K562 (cell line): ENCODE measurements at regions not wholly inside any gene's neighbourhood (a gene's known extent, or its start where the extent isn't known, plus 50 kb on each side); places are given as distances from the start of the nearest gene placed in this dataset.

ENCODE experiments used
- ATAC-seq: fragments of 200-7000 bp; cut with Tn5 transposase; 3 replicates; pipeline ENCODE4 v1.9.1; 2020; ENCODE audit warnings: moderate library complexity
- BruUV-seq: library from RNA; stranded (reverse); fragments of 400-500 nt; replicated peaks from 2 replicates; lab custom pipeline; 2021; lab: Mats Ljungman, UMichigan
- CTCF ChIA-PET: fragments of 300-600 bp; formaldehyde crosslinking; extraction: SDS; loops from one replicate; lab custom pipeline; 2021; ENCODE audit warnings: low intra/inter-chr PET ratio; lab: Yijun Ruan, JAX
- POLR2A ChIA-PET: fragments of 300-600, 350-650 bp; sonication (Branson Sonifier 250); formaldehyde crosslinking; extraction: SDS; loops from one replicate; lab custom pipeline; 2021; ENCODE audit warnings: antibody characterized with exemption, inconsistent platforms; lab: Yijun Ruan, JAX
- DNase-seq, 4 experiments: peaks; one replicate each; pipeline versions ENCODE4 v3.0.0 to v3.0.0-alpha.2; 2011 to 2018; ENCODE audit warnings: low spot score in 3 of 4, mixed read lengths in 3 of 4; ENCODE audit errors: extremely low read depth in 1 of 4
- FAIRE-seq: peaks from 2 replicates; lab custom pipeline; 2011; peaks lifted over from hg19 to GRCh38; lab: Jason Lieb, UNC
- H2AFZ ChIP-seq: 2 replicates; pipeline ENCODE4 v1.6.0; 2011; ENCODE audit warnings: low read depth, low read length, control low read depth, inconsistent platforms
- H3K27ac ChIP-seq: fragments of 200-600 bp; 3 replicates; pipeline ENCODE4 v1.8.0; 2011; ENCODE audit warnings: low read depth, mild to moderate bottlenecking, control low read depth, inconsistent platforms, low read length, moderate library complexity, mixed read lengths; ENCODE audit errors: extremely low read depth
- H3K27me3 ChIP-seq, 2 experiments: fragments of 300-600 bp in 1 of 2; 2 replicates in 1 of 2; 3 replicates in 1 of 2; pipeline versions ENCODE4 v1.6.0 to v1.8.0; 2011; ENCODE audit warnings: inconsistent platforms in 2 of 2, low read length in 2 of 2, mild to moderate bottlenecking in 1 of 2, mixed read lengths in 1 of 2, moderate library complexity in 1 of 2; ENCODE audit not compliant: control insufficient read depth in 2 of 2, insufficient read depth in 2 of 2
- H3K36me3 ChIP-seq: fragments of 300-600 bp; 3 replicates; pipeline ENCODE4 v1.8.0; 2011; ENCODE audit warnings: mild to moderate bottlenecking, low read length, inconsistent platforms; ENCODE audit not compliant: control insufficient read depth, insufficient read depth
- H3K4me1 ChIP-seq, 2 experiments: fragments of 200-600 bp in 1 of 2; replicated peaks in 1 of 2; 2 replicates in 1 of 2; 3 replicates in 1 of 2; pipeline versions ENCODE4 v1.5.1 to v1.8.0; 2011; ENCODE audit warnings: inconsistent platforms in 2 of 2, low read length in 2 of 2, mild to moderate bottlenecking in 1 of 2, mixed read lengths in 1 of 2, moderate library complexity in 1 of 2; ENCODE audit not compliant: control insufficient read depth in 2 of 2, insufficient read depth in 2 of 2
- H3K4me2 ChIP-seq: 2 replicates; pipeline ENCODE4 v1.6.1; 2011; ENCODE audit warnings: low read length, control low read depth, inconsistent platforms, mixed read lengths; ENCODE audit not compliant: insufficient read depth
- H3K4me3 ChIP-seq: fragments of 200-600 bp; sonication (generic), shearing (Covaris generic); 2 replicates; pipeline ENCODE4 v1.5.1; 2016; ENCODE audit warnings: control low read depth, inconsistent platforms
- H3K79me2 ChIP-seq: fragments of 200-600 bp; 3 replicates; pipeline ENCODE4 v1.8.0; 2011; ENCODE audit warnings: low read length, inconsistent platforms; ENCODE audit not compliant: control insufficient read depth, insufficient read depth
- H3K9ac ChIP-seq, 2 experiments: 2 replicates each; pipeline versions ENCODE4 v1.6.0 to v1.6.1; 2011; ENCODE audit warnings: low read depth in 2 of 2, low read length in 2 of 2, control low read depth in 1 of 2, inconsistent platforms in 1 of 2, mild to moderate bottlenecking in 1 of 2, mixed read lengths in 1 of 2; ENCODE audit not compliant: insufficient read depth in 1 of 2
- H3K9me1 ChIP-seq: one replicate; pipeline ENCODE4 v1.6.0; 2011; ENCODE audit warnings: inconsistent platforms, mild to moderate bottlenecking, low read length, moderate library complexity; ENCODE audit not compliant: control insufficient read depth, insufficient read depth
- H3K9me3 ChIP-seq: replicated peaks from 2 replicates; pipeline ENCODE4 v1.5.1; 2011; ENCODE audit warnings: low read depth, low read length, inconsistent platforms; ENCODE audit not compliant: control insufficient read depth, insufficient read depth
- H4K20me1 ChIP-seq: replicated peaks from 2 replicates; pipeline ENCODE4 v1.6.1; 2011; ENCODE audit warnings: low read length, inconsistent platforms, mixed read lengths; ENCODE audit not compliant: control insufficient read depth, insufficient read depth
- MEIS2 ChIP-seq: fragments of 450-650 bp; IDR thresholded peaks from 2 replicates; pipeline ENCODE4 v1.6.1; 2014; ENCODE audit warnings: mild to moderate bottlenecking; ENCODE audit not compliant: partially characterized antibody
- RBFOX2 ChIP-seq: fragments of 200-400 bp; formaldehyde crosslinking; IDR thresholded peaks from 2 replicates; pipeline ENCODE4 v1.6.1; 2017; ENCODE audit warnings: low read depth, mild to moderate bottlenecking, low read length, moderate library complexity
- WGBS: fragments of 100-300 bp; shearing (Covaris generic); methylation state at CpG from one replicate; pipeline ENCODE4 v1.1.6; 2016; ENCODE audit warnings: low coverage, mixed read lengths; ENCODE audit not compliant: insufficient coverage; ENCODE audit errors: missing lambda C conversion rate; 5-methylcytosine and 5-hydroxymethylcytosine counted together
- in situ Hi-C: fragments of 300-500 bp; cut with MboI; formaldehyde crosslinking; loops from 4 replicates; pipeline ENCODE4 v1.15.0; 2018; ENCODE audit warnings: inconsistent platforms, mixed read lengths
- intact Hi-C: fragments of 100-400 bp; cut with micrococcal nuclease; formaldehyde crosslinking; loops from 2 replicates; pipeline ENCODE4 v1.14.2; 2022
- TF ChIP-seq, protein P1 (sequence below): fragments of 450-650 bp; formaldehyde crosslinking; IDR thresholded peaks from 2 replicates; pipeline ENCODE4 v1.4.0; 2020; ENCODE audit warnings: mild to moderate bottlenecking, mixed read lengths
- TF ChIP-seq, protein P2 (sequence below): fragments of 200-800 bp; sonication (Bioruptor generic); IDR thresholded peaks from 2 replicates; pipeline ENCODE4 v1.6.1; 2017; ENCODE audit warnings: missing genetic modification characterization, missing compliant biosample characterization
- TF ChIP-seq, protein P3 (sequence below): fragments of 250-450 bp; sonication (Bioruptor Pico); IDR thresholded peaks from 2 replicates; pipeline ENCODE4 v1.5.0; 2021

DNA sequence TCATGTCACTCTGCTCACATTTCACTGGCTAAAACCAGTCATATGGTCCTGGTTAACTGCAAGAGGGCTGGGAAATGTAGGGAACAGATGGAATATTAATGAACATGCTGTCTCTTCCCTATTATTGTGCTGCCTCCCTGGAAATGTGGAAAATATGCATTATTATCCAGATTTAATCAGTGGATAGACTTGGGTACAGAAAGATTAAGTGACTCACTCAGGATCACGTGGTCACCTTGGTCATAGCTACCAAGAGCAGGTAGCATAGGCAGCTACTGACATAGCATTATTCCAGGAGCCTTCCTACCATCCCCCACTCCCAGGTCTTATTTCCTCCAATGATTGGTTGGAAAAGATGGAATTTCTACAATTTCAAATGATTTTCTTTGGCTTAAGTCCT is 141.1 kb downstream of the HRH4 start:
- FAIRE-seq = no peak
- intact Hi-C loops (loop anchor here (5.0 to 10.0 kb wide), 3 partner anchors 57 to 1231 kb away; no protein-coding TSS in a partner anchor), in situ Hi-C loops (no loop called here)
- no peak overlapping the region for H2AFZ ChIP-seq
- no peak overlapping the region for H3K4me2 ChIP-seq
- no peak overlapping the region for H3K27ac ChIP-seq
- WGBS = 3% methylated on average over 1 of the region's 1 CpG
- no peaks in the 10 kb centered on the region for H3K27me3 ChIP-seq
- BruUV-seq = no TSS peak
- H3K9ac ChIP-seq = no peak overlapping the region
- H3K4me1 ChIP-seq = no peaks in the 10 kb centered on the region
- no peak for TF ChIP-seq RBFOX2
- TF ChIP-seq, protein P1, sequence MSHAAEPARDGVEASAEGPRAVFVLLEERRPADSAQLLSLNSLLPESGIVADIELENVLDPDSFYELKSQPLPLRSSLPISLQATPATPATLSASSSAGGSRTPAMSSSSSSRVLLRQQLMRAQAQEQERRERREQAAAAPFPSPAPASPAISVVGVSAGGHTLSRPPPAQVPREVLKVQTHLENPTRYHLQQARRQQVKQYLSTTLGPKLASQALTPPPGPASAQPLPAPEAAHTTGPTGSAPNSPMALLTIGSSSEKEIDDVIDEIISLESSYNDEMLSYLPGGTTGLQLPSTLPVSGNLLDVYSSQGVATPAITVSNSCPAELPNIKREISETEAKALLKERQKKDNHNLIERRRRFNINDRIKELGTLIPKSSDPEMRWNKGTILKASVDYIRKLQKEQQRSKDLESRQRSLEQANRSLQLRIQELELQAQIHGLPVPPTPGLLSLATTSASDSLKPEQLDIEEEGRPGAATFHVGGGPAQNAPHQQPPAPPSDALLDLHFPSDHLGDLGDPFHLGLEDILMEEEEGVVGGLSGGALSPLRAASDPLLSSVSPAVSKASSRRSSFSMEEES (CRISPR knock-in tag) = peak; percentile 23; the same call in 1 of the 2 replicates
- TF ChIP-seq, protein P2, sequence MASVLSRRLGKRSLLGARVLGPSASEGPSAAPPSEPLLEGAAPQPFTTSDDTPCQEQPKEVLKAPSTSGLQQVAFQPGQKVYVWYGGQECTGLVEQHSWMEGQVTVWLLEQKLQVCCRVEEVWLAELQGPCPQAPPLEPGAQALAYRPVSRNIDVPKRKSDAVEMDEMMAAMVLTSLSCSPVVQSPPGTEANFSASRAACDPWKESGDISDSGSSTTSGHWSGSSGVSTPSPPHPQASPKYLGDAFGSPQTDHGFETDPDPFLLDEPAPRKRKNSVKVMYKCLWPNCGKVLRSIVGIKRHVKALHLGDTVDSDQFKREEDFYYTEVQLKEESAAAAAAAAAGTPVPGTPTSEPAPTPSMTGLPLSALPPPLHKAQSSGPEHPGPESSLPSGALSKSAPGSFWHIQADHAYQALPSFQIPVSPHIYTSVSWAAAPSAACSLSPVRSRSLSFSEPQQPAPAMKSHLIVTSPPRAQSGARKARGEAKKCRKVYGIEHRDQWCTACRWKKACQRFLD = no peak
- TF ChIP-seq, protein P3, sequence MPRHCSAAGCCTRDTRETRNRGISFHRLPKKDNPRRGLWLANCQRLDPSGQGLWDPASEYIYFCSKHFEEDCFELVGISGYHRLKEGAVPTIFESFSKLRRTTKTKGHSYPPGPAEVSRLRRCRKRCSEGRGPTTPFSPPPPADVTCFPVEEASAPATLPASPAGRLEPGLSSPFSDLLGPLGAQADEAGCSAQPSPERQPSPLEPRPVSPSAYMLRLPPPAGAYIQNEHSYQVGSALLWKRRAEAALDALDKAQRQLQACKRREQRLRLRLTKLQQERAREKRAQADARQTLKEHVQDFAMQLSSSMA = no peak
- TF ChIP-seq MEIS2 = no peak
- no peak for DNase-seq
- ATAC-seq = no peak
- POLR2A ChIA-PET = no interaction called here
- no peaks in the 10 kb centered on the region for H3K79me2 ChIP-seq
- no peaks in the 10 kb centered on the region for H4K20me1 ChIP-seq
- no peaks in the 10 kb centered on the region for H3K9me3 ChIP-seq
- CTCF ChIA-PET = no interaction called here
- no peaks in the 10 kb centered on the region for H3K9me1 ChIP-seq
- no peak overlapping the region for H3K4me3 ChIP-seq
- no peaks in the 10 kb centered on the region for H3K36me3 ChIP-seq
